LNCaP clone FGC (cell line): ENCODE measurements at regions not wholly inside any gene's neighbourhood (a gene's known extent, or its start where the extent isn't known, plus 50 kb on each side); places are given as distances from the start of the nearest gene placed in this dataset.
"Not testable (repeated sequence)": the region's sequence is repeated elsewhere in the genome, so short reads cannot be mapped to it uniquely, and the experiment has no call there.

Source experiments
- DNase-seq: peaks from one replicate; pipeline ENCODE4 v3.0.0-alpha.2; 2011; ENCODE audit warnings: low read depth
- H3K4me3 ChIP-seq: 2 replicates; pipeline ENCODE4 v1.5.1; 2011; ENCODE audit warnings: mild to moderate bottlenecking, low read depth, low read length, control low read depth
- TF ChIP-seq, protein P1 (sequence below): IDR thresholded peaks from 2 replicates; pipeline ENCODE4 v1.5.1; 2012; ENCODE audit warnings: mild to moderate bottlenecking; ENCODE audit not compliant: control insufficient read depth, insufficient read depth; ENCODE audit errors: extremely low read depth

DNA sequence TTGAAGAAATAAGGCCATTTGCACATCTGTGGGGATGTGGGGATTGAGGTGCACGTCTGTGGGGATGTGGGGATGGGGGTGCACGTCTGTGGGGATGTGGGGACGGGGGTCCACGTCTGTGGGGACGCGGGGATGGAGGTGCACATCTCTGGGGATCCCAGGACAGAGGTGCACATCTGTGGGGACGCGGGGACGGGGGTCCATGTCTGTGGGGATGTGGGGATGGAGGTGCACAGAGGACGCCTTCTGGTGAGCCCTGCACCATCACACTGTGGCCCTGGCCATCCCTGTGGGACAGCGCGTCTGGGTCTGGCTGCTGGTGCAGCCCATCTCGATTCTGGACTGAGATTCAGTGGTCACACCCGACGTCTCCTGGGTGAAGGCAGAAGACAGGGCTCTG is 161.4 kb downstream of the LAT start:
- no peak for DNase-seq
- TF ChIP-seq, protein P1, sequence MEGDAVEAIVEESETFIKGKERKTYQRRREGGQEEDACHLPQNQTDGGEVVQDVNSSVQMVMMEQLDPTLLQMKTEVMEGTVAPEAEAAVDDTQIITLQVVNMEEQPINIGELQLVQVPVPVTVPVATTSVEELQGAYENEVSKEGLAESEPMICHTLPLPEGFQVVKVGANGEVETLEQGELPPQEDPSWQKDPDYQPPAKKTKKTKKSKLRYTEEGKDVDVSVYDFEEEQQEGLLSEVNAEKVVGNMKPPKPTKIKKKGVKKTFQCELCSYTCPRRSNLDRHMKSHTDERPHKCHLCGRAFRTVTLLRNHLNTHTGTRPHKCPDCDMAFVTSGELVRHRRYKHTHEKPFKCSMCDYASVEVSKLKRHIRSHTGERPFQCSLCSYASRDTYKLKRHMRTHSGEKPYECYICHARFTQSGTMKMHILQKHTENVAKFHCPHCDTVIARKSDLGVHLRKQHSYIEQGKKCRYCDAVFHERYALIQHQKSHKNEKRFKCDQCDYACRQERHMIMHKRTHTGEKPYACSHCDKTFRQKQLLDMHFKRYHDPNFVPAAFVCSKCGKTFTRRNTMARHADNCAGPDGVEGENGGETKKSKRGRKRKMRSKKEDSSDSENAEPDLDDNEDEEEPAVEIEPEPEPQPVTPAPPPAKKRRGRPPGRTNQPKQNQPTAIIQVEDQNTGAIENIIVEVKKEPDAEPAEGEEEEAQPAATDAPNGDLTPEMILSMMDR: no peak
- H3K4me3 ChIP-seq: no peak overlapping the region

- not testable (repeated sequence) for DNase-seq
Observed at GRCh38 chr16:29145486-29146225, 160.8 kb downstream of the LAT start.

DNA sequence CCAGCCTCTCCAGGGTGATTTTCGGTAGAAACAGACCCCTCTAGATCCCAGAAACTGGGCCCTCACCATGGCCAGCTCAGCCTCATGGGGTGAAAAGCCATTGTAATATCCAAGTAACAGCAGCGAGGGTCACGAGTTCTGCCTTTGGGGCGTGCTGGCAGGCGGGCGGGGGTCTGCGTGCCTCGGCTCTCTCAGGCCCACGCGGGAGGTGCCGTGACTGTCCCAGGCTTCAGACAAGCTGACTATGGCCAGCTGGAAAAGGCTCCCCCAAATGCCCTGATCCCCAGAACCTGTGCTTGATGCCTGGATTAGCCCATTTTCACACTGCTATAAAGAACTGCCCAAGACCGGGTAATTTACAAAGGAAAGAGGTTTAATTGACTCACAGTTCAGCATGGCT is 160.2 kb downstream of the LAT start:
- not testable (repeated sequence) for DNase-seq, H3K4me3 ChIP-seq

More at GRCh38 chr16:29145486-29146225, 160.8 kb downstream of the LAT start:
- not testable (repeated sequence) for H3K4me3 ChIP-seq

DNA sequence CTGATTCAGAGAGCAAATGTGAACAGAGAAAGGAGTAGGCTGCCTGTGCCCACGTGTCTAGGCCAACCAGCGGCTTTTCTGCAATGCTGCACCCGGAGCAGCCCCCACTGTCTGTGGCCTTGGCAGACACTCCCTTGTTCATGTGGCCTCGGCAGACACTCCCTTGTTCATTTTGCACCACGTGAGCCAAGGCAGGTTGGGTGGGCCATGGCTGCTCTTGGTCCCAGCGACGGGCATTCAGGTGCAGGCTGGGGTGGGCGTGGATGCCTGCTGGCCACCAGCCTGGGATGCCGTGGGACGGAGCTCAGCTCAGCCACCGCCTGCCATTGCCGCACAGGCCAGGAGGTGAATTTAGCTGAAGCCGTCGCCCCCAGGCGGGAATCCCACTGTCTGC is 159.8 kb downstream of the LAT start:
- H3K4me3 ChIP-seq, DNase-seq: not testable (repeated sequence)

GRCh38 chr16:29143739-29144668 is 159.2 kb downstream of the LAT start:
- not testable (repeated sequence) for H3K4me3 ChIP-seq, DNase-seq

DNA sequence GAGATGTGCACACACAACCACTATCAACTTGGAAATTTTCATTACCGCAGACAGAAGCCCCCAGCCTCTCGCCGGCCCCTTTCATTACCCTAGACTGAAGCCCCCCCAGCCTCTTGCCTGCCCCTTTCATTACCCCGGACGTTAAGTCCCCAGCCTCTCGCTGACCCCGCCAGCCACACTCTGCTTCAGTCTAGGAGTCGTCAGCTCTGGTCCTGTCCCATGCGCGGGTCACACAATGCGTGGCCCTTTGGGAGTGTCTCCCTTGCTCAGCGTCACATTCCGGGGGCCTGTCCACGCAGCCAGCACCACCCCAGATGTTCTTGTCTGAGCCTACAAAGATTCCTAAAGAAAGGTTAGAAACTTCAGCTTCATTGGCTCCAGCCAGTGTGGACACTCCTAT is 157.7 kb downstream of the LAT start:
- not testable (repeated sequence) for H3K4me3 ChIP-seq

DNA sequence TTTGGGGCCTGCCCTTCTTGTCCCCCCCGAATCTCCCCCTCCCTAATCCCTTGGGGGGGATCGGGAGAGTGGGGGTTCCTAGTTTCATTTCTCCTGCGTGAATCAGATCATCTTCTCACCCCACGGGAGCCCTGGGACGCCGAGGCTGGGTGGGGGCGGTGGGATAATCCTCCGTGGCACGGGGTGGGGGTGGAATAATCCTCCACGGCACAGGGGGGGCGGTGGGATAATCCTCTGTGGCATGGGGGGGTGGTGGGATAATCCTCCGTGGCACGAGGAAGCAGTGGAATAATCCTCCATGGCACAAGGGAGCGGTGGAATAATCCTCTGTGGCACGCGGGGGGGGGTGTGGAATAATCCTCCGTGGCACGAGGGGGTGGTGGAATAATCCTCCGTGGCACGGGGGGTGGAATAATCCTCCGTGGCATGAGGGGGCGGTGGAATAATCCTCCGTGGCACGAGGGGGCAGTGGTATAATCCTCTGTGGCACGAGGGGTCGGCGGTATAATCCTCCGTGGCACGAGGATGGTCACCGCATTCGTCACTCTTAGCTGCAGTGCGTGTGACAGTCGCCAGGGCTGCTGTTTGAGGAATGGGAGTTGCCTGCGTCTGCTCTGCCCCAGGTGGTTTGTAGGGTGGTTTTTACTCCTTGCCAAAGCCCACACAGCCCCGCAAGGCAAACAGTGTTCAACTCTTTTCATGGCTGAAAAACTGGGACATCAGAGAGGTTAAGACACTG is 156.9 kb downstream of the LAT start:
- H3K4me3 ChIP-seq: no peak overlapping the region
- DNase-seq: no peak
- TF ChIP-seq, protein P1: no peak

More for the DNA sequence above, 157.7 kb downstream of the LAT start:
- DNase-seq: not testable (repeated sequence)

- DNase-seq, H3K4me3 ChIP-seq: not testable (repeated sequence)
Observed at GRCh38 chr16:29141121-29141520, 156.3 kb downstream of the LAT start.

DNA sequence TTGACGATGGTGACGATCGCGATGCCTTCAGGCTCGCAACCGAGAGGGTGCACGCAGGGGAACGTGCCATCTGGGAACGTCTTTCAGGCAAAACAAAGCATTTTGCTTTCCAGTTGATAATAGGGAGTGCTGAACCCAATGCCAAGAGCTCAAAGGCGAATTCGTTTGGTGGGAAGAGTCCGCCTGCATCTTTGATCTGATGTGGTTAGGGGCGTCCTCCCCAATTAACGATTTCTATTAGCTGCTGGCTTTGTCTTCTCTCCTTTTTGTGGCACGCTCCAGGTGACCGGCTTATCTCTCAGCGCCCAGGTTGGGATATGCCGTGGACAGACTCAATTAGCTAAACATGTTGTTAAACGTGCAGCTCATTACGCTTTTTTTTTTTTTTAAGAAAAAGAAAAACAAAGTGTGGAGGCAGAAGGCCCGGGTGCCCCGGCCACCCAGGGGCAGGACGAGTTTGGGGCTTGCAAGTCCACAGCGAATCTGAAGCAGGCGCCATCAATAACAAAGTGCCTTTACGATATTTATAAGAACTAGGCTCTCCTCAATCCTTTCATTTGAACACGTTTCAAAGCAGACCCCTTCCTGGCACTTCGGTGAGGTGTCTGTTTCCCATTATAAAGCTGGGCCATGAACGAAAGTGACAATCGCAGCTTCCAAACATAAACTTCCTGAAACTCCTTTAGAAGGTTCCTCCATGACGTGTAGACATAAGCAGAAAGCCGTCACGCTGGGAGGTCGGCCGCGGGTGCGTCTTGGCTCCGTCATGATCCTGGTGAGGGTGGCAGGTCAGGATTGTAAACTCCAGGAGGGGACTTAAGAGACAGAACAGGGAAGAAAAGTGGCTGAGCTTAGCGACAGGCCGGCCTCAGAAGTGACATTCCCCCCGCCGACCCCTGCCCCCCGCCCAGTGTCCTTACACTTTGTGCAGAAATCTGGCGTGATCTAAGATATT is 155.3 kb downstream of the LAT start:
- H3K4me3 ChIP-seq, DNase-seq: not testable (repeated sequence)

GRCh38 chr16:29139261-29139802 is 154.5 kb downstream of the LAT start:
- no peak overlapping the region for H3K4me3 ChIP-seq
- DNase-seq: no peak

DNA sequence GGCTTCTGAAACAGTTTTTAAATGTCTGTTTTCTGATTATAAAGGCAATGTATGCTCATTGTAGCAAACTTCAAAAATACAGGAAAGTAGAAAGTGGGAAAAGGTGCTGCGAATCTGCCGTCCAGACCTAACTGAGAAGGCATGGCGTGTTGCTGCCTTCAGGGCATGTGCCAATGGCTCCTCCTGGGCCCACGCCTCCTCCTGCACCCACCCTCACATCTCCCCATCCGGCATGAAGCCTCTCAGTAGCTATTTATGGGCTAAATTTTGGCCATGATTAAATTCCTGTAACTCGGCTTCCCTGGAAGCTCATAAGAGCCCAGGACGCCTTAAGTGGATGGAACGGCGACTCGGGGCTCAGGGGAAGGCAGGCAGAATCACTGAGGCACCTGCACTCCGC is 153.8 kb downstream of the LAT start:
- not testable (repeated sequence) for H3K4me3 ChIP-seq, DNase-seq

More at GRCh38 chr16:29139261-29139802, 154.5 kb downstream of the LAT start:
- TF ChIP-seq, protein P1: no peak

GRCh38 chr16:29137894-29138662 is 153.2 kb downstream of the LAT start:
- not testable (repeated sequence) for DNase-seq, H3K4me3 ChIP-seq

DNA sequence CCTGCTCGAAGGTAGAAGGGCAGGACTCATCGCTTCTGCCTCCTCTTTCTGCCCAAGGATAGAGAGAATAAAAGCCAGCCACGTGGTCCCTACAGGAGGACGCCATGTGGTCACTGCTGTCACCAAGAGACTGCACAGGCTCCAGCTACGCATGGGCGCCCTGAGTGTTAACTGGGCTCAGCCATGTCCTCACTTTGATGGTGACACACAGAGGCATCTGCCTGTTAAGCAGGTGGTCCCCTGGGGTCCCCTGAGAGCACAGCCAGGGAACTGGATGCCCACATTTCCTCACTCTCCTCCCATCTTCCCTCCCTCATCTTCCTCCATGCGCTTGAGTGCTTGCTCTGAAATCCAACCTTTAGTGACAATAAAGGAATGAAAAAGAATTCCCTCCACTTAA is 152.6 kb downstream of the LAT start:
- DNase-seq: not testable (repeated sequence)

More for the DNA sequence above, 152.6 kb downstream of the LAT start:
- H3K4me3 ChIP-seq: not testable (repeated sequence)
